Liver (tissue), 8 donors: ENCODE measurements at regions not wholly inside any gene's neighbourhood (a gene's known extent, or its start where the extent isn't known, plus 50 kb on each side); places are given as distances from the start of the nearest gene placed in this dataset.

Source experiments
- DNase-seq: peaks from one replicate; pipeline ENCODE4 v3.0.0-alpha.2; 2017; ENCODE audit warnings: low spot score
- H3K27ac ChIP-seq, 2 donors: one replicate each; pipeline ENCODE4 v1.7.0; 2013; ENCODE audit warnings: inconsistent platforms in 2 of 2, low read length in 2 of 2, control low read depth in 1 of 2, low read depth in 1 of 2, mild to moderate bottlenecking in 1 of 2
- H3K27me3 ChIP-seq, 4 donors: one replicate each; pipeline versions ENCODE4 v1.6.1 to v1.7.0; 2013; ENCODE audit warnings: low read length in 3 of 4, inconsistent platforms in 1 of 4, mild to moderate bottlenecking in 1 of 4, moderate library complexity in 1 of 4; ENCODE audit not compliant: control insufficient read depth in 4 of 4, insufficient read depth in 4 of 4
- H3K36me3 ChIP-seq, 4 donors: one replicate each; pipeline versions ENCODE4 v1.6.1 to v1.7.0; 2013; ENCODE audit warnings: low read length in 3 of 4, mild to moderate bottlenecking in 3 of 4, low read depth in 1 of 4, moderate library complexity in 1 of 4; ENCODE audit not compliant: control insufficient read depth in 4 of 4, insufficient read depth in 3 of 4
- H3K4me1 ChIP-seq, 4 donors: one replicate each; pipeline versions ENCODE4 v1.6.1 to v1.7.0; 2013; ENCODE audit warnings: low read length in 3 of 4, mild to moderate bottlenecking in 3 of 4, moderate library complexity in 1 of 4; ENCODE audit not compliant: control insufficient read depth in 4 of 4, insufficient read depth in 4 of 4
- H3K4me3 ChIP-seq, 3 donors: one replicate each; pipeline versions ENCODE4 v1.6.1 to v1.7.0; 2013; ENCODE audit warnings: low read length in 3 of 3, control low read depth in 1 of 3, low read depth in 1 of 3, mild to moderate bottlenecking in 1 of 3
- H3K9ac ChIP-seq, 2 donors: one replicate each; pipeline ENCODE4 v1.7.0; 2013; ENCODE audit warnings: low read length in 2 of 2, mild to moderate bottlenecking in 2 of 2, moderate library complexity in 2 of 2, control low read depth in 1 of 2, low read depth in 1 of 2
- H3K9me3 ChIP-seq, 4 donors: one replicate each; pipeline versions ENCODE4 v1.6.1 to v1.7.0; 2013; ENCODE audit warnings: low read length in 3 of 4; ENCODE audit not compliant: control insufficient read depth in 4 of 4
- EGR1 ChIP-seq, 2 donors: IDR thresholded peaks; 2 replicates each; pipeline ENCODE4 v1.6.1; 2016 to 2018; ENCODE audit warnings: antibody characterized with exemption in 2 of 2, low read depth in 2 of 2
- FOXA1 ChIP-seq: IDR thresholded peaks from 2 replicates; pipeline ENCODE4 v1.6.1; 2016; ENCODE audit warnings: antibody characterized with exemption
- FOXA2 ChIP-seq: IDR thresholded peaks from 2 replicates; pipeline ENCODE4 v1.6.1; 2016; ENCODE audit warnings: antibody characterized with exemption
- GABPA ChIP-seq, 2 donors: IDR thresholded peaks in 1 of 2; conservative IDR thresholded peaks in 1 of 2; 2 replicates each; pipeline ENCODE4 v1.6.1; 2016; ENCODE audit warnings: antibody characterized with exemption in 2 of 2, mild to moderate bottlenecking in 1 of 2, moderate library complexity in 1 of 2
- HNF4A ChIP-seq, 2 donors: conservative IDR thresholded peaks; 2 replicates each; pipeline ENCODE4 v1.6.1; 2016; ENCODE audit warnings: antibody characterized with exemption in 2 of 2, mild to moderate bottlenecking in 2 of 2
- HNF4G ChIP-seq: IDR thresholded peaks from 2 replicates; pipeline ENCODE4 v1.6.1; 2016; ENCODE audit warnings: antibody characterized with exemption
- JUND ChIP-seq, 2 donors: IDR thresholded peaks; 2 replicates each; pipeline ENCODE4 v1.6.1; 2016; ENCODE audit warnings: antibody characterized with exemption in 2 of 2
- NR2F2 ChIP-seq: IDR thresholded peaks from 2 replicates; pipeline ENCODE4 v1.6.1; 2016; ENCODE audit warnings: antibody characterized with exemption
- RAD21 ChIP-seq, 2 donors: IDR thresholded peaks; 2 replicates each; pipeline ENCODE4 v1.6.1; 2016; ENCODE audit warnings: antibody characterized with exemption in 2 of 2, mild to moderate bottlenecking in 2 of 2
- RXRA ChIP-seq, 2 donors: IDR thresholded peaks; 2 replicates each; pipeline ENCODE4 v1.6.1; 2017 to 2018; ENCODE audit warnings: antibody characterized with exemption in 2 of 2, mild to moderate bottlenecking in 1 of 2
- SP1 ChIP-seq: IDR thresholded peaks from 2 replicates; pipeline ENCODE4 v1.6.1; 2018; ENCODE audit warnings: antibody characterized with exemption, mild to moderate bottlenecking
- TAF1 ChIP-seq: conservative IDR thresholded peaks from 2 replicates; pipeline ENCODE4 v1.6.1; 2016; ENCODE audit warnings: antibody characterized with exemption, mild to moderate bottlenecking
- YY1 ChIP-seq: IDR thresholded peaks from 2 replicates; pipeline ENCODE4 v1.6.1; 2016; ENCODE audit warnings: antibody characterized with exemption, mild to moderate bottlenecking
- WGBS: extraction: QIAGEN DNeasy Blood & Tissue Kit; methylation state at CpG from one replicate; pipeline ENCODE4 v1.1.7; 2013; 5-methylcytosine and 5-hydroxymethylcytosine counted together
- TF ChIP-seq, protein P1 (sequence below): IDR thresholded peaks from 2 replicates; pipeline ENCODE4 v1.6.1; 2016; ENCODE audit warnings: antibody characterized with exemption
- TF ChIP-seq, protein P2 (sequence below): fragments of 150-350 bp; IDR thresholded peaks from 2 replicates; pipeline ENCODE4 v1.5.1; 2017; ENCODE audit warnings: improper control_type of control experiment, low read depth, low read length; ENCODE audit not compliant: missing input control
- TF ChIP-seq, protein P3 (sequence below): IDR thresholded peaks from 2 replicates; pipeline ENCODE4 v1.6.1; 2016; ENCODE audit warnings: antibody characterized with exemption, mild to moderate bottlenecking
- TF ChIP-seq, protein P4 (sequence below): IDR thresholded peaks from 2 replicates; pipeline ENCODE4 v1.6.1; 2016; ENCODE audit warnings: antibody characterized with exemption
- TF ChIP-seq, protein P5 (sequence below): IDR thresholded peaks from 2 replicates; pipeline ENCODE4 v1.6.1; 2016; ENCODE audit warnings: antibody characterized with exemption
- donor health status: healthy.
- donor health status: healthy.
- donor health status: healthy.
- donor health status: healthy.
- donor health status: healthy.

DNA sequence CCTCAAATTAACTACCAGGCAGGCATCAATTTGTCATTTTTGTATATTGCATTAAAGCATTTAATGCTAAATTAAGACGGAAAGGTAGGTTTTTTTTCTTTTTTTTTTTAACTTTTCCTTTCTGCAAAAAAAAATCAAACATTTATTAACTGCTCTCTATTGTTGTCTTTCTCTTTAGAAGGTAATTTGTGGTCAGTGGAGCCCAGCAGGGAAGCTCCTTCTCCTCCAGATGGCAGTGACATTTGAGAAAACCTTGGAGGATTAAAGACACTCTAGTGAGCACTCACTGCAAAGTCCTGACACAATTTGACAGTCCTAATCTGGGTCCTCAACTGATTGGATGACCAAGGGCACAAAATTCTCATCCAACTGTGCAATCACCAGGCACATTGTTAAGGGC is 102.4 kb downstream of the SLIT2 start:
- Histone ChIP-seq H3K27me3 (no peaks in the 10 kb centered on the region), H3K36me3 (no peaks in the 10 kb centered on the region), H3K9ac (no peak overlapping the region), H3K9me3 (no peaks in the 10 kb centered on the region), H3K4me3 (no peak overlapping the region), H3K4me1 (no peaks in the 10 kb centered on the region), H3K27ac (no peak overlapping the region)
- TF ChIP-seq JUND (IDR thresholded peaks at IDR 0.05) (no peak), NR2F2 (no peak), GABPA (IDR thresholded peaks at IDR 0.05 in 1 of 2, conservative IDR thresholded peaks at IDR 0.05 in 1 of 2) (no peak), FOXA1 (no peak)
- TF ChIP-seq, protein P1, sequence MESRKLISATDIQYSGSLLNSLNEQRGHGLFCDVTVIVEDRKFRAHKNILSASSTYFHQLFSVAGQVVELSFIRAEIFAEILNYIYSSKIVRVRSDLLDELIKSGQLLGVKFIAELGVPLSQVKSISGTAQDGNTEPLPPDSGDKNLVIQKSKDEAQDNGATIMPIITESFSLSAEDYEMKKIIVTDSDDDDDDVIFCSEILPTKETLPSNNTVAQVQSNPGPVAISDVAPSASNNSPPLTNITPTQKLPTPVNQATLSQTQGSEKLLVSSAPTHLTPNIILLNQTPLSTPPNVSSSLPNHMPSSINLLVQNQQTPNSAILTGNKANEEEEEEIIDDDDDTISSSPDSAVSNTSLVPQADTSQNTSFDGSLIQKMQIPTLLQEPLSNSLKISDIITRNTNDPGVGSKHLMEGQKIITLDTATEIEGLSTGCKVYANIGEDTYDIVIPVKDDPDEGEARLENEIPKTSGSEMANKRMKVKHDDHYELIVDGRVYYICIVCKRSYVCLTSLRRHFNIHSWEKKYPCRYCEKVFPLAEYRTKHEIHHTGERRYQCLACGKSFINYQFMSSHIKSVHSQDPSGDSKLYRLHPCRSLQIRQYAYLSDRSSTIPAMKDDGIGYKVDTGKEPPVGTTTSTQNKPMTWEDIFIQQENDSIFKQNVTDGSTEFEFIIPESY, result no peak
- 49% methylated on average over 1 of the region's 1 CpG for WGBS
- DNase-seq, result no peak

DNA sequence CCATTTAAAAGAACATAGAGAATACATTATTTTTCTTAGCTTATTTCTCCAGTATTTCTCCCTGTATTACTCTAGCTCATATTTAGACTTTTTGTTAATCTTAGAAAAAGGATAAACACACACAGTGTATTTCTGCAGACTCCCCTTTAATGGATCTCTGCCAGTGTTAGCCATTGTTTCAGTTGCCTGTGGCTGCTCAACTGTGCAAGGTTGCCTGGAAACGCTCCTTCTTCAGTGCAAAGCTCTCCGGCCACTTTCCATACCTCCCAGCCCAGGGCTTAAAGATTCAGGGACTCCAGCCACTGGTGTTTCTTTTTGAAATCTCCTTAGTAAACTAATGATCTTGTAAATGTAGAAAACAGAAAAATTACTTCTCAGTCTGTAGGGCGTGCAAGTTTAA is 104.9 kb downstream of the SLIT2 start:
- Histone ChIP-seq H3K27me3 (no peaks in the 10 kb centered on the region), H3K9ac (no peak overlapping the region), H3K4me1 (no peaks in the 10 kb centered on the region), H3K27ac (no peak overlapping the region), H3K4me3 (no peak overlapping the region), H3K36me3 (no peaks in the 10 kb centered on the region), H3K9me3 (no peaks in the 10 kb centered on the region)
- DNase-seq, result no peak
- WGBS, result 51% methylated on average over 3 of the region's 3 CpGs
- no peak for TF ChIP-seq YY1
- TF ChIP-seq RXRA (IDR thresholded peaks at IDR 0.05), result no peak
- TF ChIP-seq FOXA2, result no peak
- TF ChIP-seq, protein P2, sequence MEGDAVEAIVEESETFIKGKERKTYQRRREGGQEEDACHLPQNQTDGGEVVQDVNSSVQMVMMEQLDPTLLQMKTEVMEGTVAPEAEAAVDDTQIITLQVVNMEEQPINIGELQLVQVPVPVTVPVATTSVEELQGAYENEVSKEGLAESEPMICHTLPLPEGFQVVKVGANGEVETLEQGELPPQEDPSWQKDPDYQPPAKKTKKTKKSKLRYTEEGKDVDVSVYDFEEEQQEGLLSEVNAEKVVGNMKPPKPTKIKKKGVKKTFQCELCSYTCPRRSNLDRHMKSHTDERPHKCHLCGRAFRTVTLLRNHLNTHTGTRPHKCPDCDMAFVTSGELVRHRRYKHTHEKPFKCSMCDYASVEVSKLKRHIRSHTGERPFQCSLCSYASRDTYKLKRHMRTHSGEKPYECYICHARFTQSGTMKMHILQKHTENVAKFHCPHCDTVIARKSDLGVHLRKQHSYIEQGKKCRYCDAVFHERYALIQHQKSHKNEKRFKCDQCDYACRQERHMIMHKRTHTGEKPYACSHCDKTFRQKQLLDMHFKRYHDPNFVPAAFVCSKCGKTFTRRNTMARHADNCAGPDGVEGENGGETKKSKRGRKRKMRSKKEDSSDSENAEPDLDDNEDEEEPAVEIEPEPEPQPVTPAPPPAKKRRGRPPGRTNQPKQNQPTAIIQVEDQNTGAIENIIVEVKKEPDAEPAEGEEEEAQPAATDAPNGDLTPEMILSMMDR, result no peak
- TF ChIP-seq, protein P3, sequence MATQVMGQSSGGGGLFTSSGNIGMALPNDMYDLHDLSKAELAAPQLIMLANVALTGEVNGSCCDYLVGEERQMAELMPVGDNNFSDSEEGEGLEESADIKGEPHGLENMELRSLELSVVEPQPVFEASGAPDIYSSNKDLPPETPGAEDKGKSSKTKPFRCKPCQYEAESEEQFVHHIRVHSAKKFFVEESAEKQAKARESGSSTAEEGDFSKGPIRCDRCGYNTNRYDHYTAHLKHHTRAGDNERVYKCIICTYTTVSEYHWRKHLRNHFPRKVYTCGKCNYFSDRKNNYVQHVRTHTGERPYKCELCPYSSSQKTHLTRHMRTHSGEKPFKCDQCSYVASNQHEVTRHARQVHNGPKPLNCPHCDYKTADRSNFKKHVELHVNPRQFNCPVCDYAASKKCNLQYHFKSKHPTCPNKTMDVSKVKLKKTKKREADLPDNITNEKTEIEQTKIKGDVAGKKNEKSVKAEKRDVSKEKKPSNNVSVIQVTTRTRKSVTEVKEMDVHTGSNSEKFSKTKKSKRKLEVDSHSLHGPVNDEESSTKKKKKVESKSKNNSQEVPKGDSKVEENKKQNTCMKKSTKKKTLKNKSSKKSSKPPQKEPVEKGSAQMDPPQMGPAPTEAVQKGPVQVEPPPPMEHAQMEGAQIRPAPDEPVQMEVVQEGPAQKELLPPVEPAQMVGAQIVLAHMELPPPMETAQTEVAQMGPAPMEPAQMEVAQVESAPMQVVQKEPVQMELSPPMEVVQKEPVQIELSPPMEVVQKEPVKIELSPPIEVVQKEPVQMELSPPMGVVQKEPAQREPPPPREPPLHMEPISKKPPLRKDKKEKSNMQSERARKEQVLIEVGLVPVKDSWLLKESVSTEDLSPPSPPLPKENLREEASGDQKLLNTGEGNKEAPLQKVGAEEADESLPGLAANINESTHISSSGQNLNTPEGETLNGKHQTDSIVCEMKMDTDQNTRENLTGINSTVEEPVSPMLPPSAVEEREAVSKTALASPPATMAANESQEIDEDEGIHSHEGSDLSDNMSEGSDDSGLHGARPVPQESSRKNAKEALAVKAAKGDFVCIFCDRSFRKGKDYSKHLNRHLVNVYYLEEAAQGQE, result no peak
- TF ChIP-seq, protein P4, sequence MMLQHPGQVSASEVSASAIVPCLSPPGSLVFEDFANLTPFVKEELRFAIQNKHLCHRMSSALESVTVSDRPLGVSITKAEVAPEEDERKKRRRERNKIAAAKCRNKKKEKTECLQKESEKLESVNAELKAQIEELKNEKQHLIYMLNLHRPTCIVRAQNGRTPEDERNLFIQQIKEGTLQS, result no peak
- no peak for TF ChIP-seq GABPA (IDR thresholded peaks at IDR 0.05 in 1 of 2, conservative IDR thresholded peaks at IDR 0.05 in 1 of 2)
- no peak for TF ChIP-seq RAD21 (IDR thresholded peaks at IDR 0.05)
- no peak for TF ChIP-seq HNF4G
- no peak for TF ChIP-seq HNF4A (conservative IDR thresholded peaks at IDR 0.05)
- TF ChIP-seq JUND (IDR thresholded peaks at IDR 0.05), result no peak
- no peak for TF ChIP-seq NR2F2
- TF ChIP-seq TAF1, result no peak
- no peak for TF ChIP-seq SP1
- no peak for TF ChIP-seq EGR1 (IDR thresholded peaks at IDR 0.05; ENCODE audit: low read depth in 2 of 2)
- TF ChIP-seq, protein P1, result no peak
- TF ChIP-seq, protein P5, sequence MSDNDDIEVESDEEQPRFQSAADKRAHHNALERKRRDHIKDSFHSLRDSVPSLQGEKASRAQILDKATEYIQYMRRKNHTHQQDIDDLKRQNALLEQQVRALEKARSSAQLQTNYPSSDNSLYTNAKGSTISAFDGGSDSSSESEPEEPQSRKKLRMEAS, result no peak
